DOHH2 (cell line): ENCODE measurements at regions not wholly inside any gene's neighbourhood (a gene's known extent, or its start where the extent isn't known, plus 50 kb on each side); places are given as distances from the start of the nearest gene placed in this dataset.

ENCODE experiments used
- H3F3A ChIP-seq: fragments of 200-600 bp; sonication (generic), shearing (Covaris generic); 2 replicates; pipeline ENCODE4 v1.6.0; 2016; ENCODE audit warnings: antibody characterized with exemption, mild to moderate bottlenecking; ENCODE audit not compliant: control insufficient read depth, insufficient read depth
- H3K27ac ChIP-seq: fragments of 200-600 bp; sonication (generic); 2 replicates; pipeline ENCODE4 v1.5.1; 2014; ENCODE audit warnings: low read depth, mild to moderate bottlenecking, low read length, moderate library complexity
- H3K27me3 ChIP-seq: fragments of 200-600 bp; sonication (generic); 2 replicates; pipeline ENCODE4 v1.6.1; 2014; ENCODE audit warnings: mild to moderate bottlenecking, low read length, mixed read lengths; ENCODE audit not compliant: control insufficient read depth
- H3K36me3 ChIP-seq: fragments of 200-600 bp; sonication (generic); 2 replicates; pipeline ENCODE4 v1.6.1; 2014; ENCODE audit warnings: mild to moderate bottlenecking, low read length, moderate library complexity, mixed read lengths; ENCODE audit not compliant: control insufficient read depth
- H3K4me1 ChIP-seq: fragments of 200-600 bp; sonication (generic); 2 replicates; pipeline ENCODE4 v1.6.1; 2014; ENCODE audit warnings: mild to moderate bottlenecking, low read length, mixed read lengths; ENCODE audit not compliant: control insufficient read depth
- H3K4me2 ChIP-seq: fragments of 200-600 bp; sonication (generic); 2 replicates; pipeline ENCODE4 v1.6.0; 2014; ENCODE audit warnings: mild to moderate bottlenecking, low read length, moderate library complexity
- H3K4me3 ChIP-seq: fragments of 200-600 bp; sonication (generic); 2 replicates; pipeline ENCODE4 v1.5.1; 2014; ENCODE audit warnings: mild to moderate bottlenecking, low read length, mixed read lengths
- H3K79me2 ChIP-seq: fragments of 200-600 bp; sonication (generic); 2 replicates; pipeline ENCODE4 v1.6.1; 2014; ENCODE audit warnings: mild to moderate bottlenecking, low read length, mixed read lengths; ENCODE audit not compliant: control insufficient read depth
- H3K9me2 ChIP-seq: fragments of 200-600 bp; sonication (generic); replicated peaks from 2 replicates; pipeline ENCODE4 v1.6.1; 2014; ENCODE audit warnings: mild to moderate bottlenecking, low read length, mixed read lengths; ENCODE audit not compliant: control insufficient read depth
- H3K9me3 ChIP-seq: fragments of 200-600 bp; sonication (generic); 2 replicates; pipeline ENCODE4 v1.6.1; 2014; ENCODE audit warnings: antibody characterized with exemption, low read length, mixed read lengths; ENCODE audit not compliant: control insufficient read depth, insufficient read depth
- H4K20me1 ChIP-seq: fragments of 200-600 bp; sonication (generic); 2 replicates; pipeline ENCODE4 v1.6.0; 2014; ENCODE audit warnings: low read depth, mild to moderate bottlenecking, antibody characterized with exemption, low read length, moderate library complexity; ENCODE audit not compliant: control insufficient read depth, insufficient read depth
- CTCF ChIP-seq: fragments of 200-600 bp; sonication (generic); IDR thresholded peaks from one replicate; pipeline ENCODE4 v1.5.1; 2014; ENCODE audit warnings: antibody characterized with exemption, mild to moderate bottlenecking, low read depth, low read length; ENCODE audit not compliant: poor library complexity, severe bottlenecking
- EZH2phosphoT487 ChIP-seq: fragments of 200-600 bp; sonication (generic); IDR thresholded peaks from 2 replicates; pipeline ENCODE4 v1.6.1; 2017; ENCODE audit warnings: borderline replicate concordance, mild to moderate bottlenecking, antibody characterized with exemption, low read length, moderate library complexity, mixed read lengths

- Histone ChIP-seq H3K79me2 (no peaks in the 10 kb centered on the region), H3K27me3 (no peaks in the 10 kb centered on the region), H3K9me3 (no peaks in the 10 kb centered on the region), H4K20me1 (no peaks in the 10 kb centered on the region), H3F3A (no peaks in the 10 kb centered on the region), H3K4me2 (no peak overlapping the region), H3K27ac (no peak overlapping the region), H3K36me3 (no peaks in the 10 kb centered on the region), H3K4me1 (no peaks in the 10 kb centered on the region), H3K4me3 (no peak overlapping the region), H3K9me2 (no peaks in the 10 kb centered on the region)
- TF ChIP-seq EZH2phosphoT487 (no peak), CTCF (no peak)
Observed at GRCh38 chr1:57770236-57770635, 346.4 kb upstream of the DAB1 start.

GRCh38 chr1:57761628-57762027 is 337.8 kb upstream of the DAB1 start:
- Histone ChIP-seq H3K4me3 (no peak overlapping the region), H3F3A (no peaks in the 10 kb centered on the region), H4K20me1 (no peaks in the 10 kb centered on the region), H3K27me3 (no peaks in the 10 kb centered on the region), H3K9me3 (no peaks in the 10 kb centered on the region), H3K9me2 (no peaks in the 10 kb centered on the region), H3K4me1 (no peaks in the 10 kb centered on the region), H3K27ac (no peak overlapping the region), H3K36me3 (no peaks in the 10 kb centered on the region), H3K79me2 (no peaks in the 10 kb centered on the region), H3K4me2 (no peak overlapping the region)
- TF ChIP-seq EZH2phosphoT487 (no peak), CTCF (no peak)

GRCh38 chr1:57752843-57753242 is 329.0 kb upstream of the DAB1 start:
- no peak overlapping the region for H3K4me2 ChIP-seq

GRCh38 chr1:57748719-57749118 is 324.9 kb upstream of the DAB1 start:
- H3K79me2 ChIP-seq, result no peaks in the 10 kb centered on the region
- H3K27me3 ChIP-seq, result no peaks in the 10 kb centered on the region
- H4K20me1 ChIP-seq, result no peaks in the 10 kb centered on the region
- no peaks in the 10 kb centered on the region for H3K9me2 ChIP-seq
- no peaks in the 10 kb centered on the region for H3K4me1 ChIP-seq
- no peaks in the 10 kb centered on the region for H3F3A ChIP-seq
- TF ChIP-seq EZH2phosphoT487 (no peak), CTCF (no peak)
- no peak overlapping the region for H3K4me2 ChIP-seq
- no peaks in the 10 kb centered on the region for H3K36me3 ChIP-seq
- no peak overlapping the region for H3K27ac ChIP-seq
- H3K4me3 ChIP-seq, result no peak overlapping the region
- H3K9me3 ChIP-seq, result no peaks in the 10 kb centered on the region

More at GRCh38 chr1:57752843-57753242, 329.0 kb upstream of the DAB1 start:
- Histone ChIP-seq H3K27ac (no peak overlapping the region), H3K27me3 (no peaks in the 10 kb centered on the region), H3K9me2 (no peaks in the 10 kb centered on the region), H4K20me1 (no peaks in the 10 kb centered on the region), H3K4me3 (no peak overlapping the region), H3K9me3 (no peaks in the 10 kb centered on the region), H3F3A (no peaks in the 10 kb centered on the region), H3K36me3 (no peaks in the 10 kb centered on the region), H3K79me2 (no peaks in the 10 kb centered on the region), H3K4me1 (no peaks in the 10 kb centered on the region)
- TF ChIP-seq EZH2phosphoT487, result no peak
